ENCODE measurements at regions not wholly inside any gene's neighbourhood (a gene's known extent, or its start where the extent isn't known, plus 50 kb on each side); places are given as distances from the start of the nearest gene placed in this dataset.
"Not testable (repeated sequence)": the region's sequence is repeated elsewhere in the genome, so short reads cannot be mapped to it uniquely, and the experiment has no call there.

GRCh38 chr3:150232992-150233451 lies 175.1 kb upstream of the TSC22D2 start:
- ATAC-seq (ENCODE audit: low read depth) (no peak), DNase-seq (no peak)
- H3K9me3 ChIP-seq (ENCODE audit: control extremely low read depth in 1 of 3, control insufficient read depth in 2 of 3, insufficient read depth in 1 of 3, low read length in 2 of 3): no peaks in the 10 kb centered on the region
- POLR2A ChIA-PET: no interaction called here
- H3K4me1 ChIP-seq (ENCODE audit: control insufficient read depth in 2 of 2, insufficient read depth in 2 of 2, low read length in 2 of 2): no peaks in the 10 kb centered on the region
- H3K27me3 ChIP-seq (replicated peaks in 1 of 4; ENCODE audit: control extremely low read depth in 1 of 4, control insufficient read depth in 3 of 4, insufficient read depth in 4 of 4, low read length in 3 of 4): no peaks in the 10 kb centered on the region
- intact Hi-C loops (cut with micrococcal nuclease): no loop called here
- H3K9ac ChIP-seq (ENCODE audit: low read length): no peak overlapping the region
- CTCF ChIA-PET: interaction anchor here (1.2 kb wide), 1 partner anchor 9 kb away, joined by 3 read pairs; no protein-coding TSS in a partner anchor
- no peaks in the 10 kb centered on the region for H3K79me2 ChIP-seq (ENCODE audit: control insufficient read depth, insufficient read depth, low read length)
- no peaks in the 10 kb centered on the region for H3K36me3 ChIP-seq (replicated peaks in 1 of 2; ENCODE audit: control extremely low read depth in 1 of 2, control insufficient read depth in 1 of 2, extremely low read depth in 1 of 2, insufficient read depth in 2 of 2, low read length in 1 of 2)
- no peak overlapping the region for H3K27ac Mint-ChIP-seq
- no peak overlapping the region for H3K4me2 ChIP-seq (replicated peaks; ENCODE audit: low read depth, low read length, poor library complexity, severe bottlenecking)
- no peak for TF ChIP-seq EZH2 (IDR thresholded peaks at IDR 0.05; ENCODE audit: borderline replicate concordance, insufficient read depth, low read depth, low read length, poor library complexity, severe bottlenecking)
- TF ChIP-seq CTCF (IDR thresholded peaks at IDR 0.05): no peak
- peaks cover 3% of the 10 kb centered on the region for H3K27me3 Mint-ChIP-seq
- H2AFZ ChIP-seq (ENCODE audit: insufficient read depth, low read depth, low read length, poor library complexity, severe bottlenecking): no peak overlapping the region
- no peaks in the 10 kb centered on the region for H3K9me3 Mint-ChIP-seq (ENCODE audit: insufficient read depth)
- no peaks in the 10 kb centered on the region for H3K4me1 Mint-ChIP-seq
- H3K4me3 Mint-ChIP-seq: no peak overlapping the region
- H3K4me3 ChIP-seq (ENCODE audit: control extremely low read depth in 1 of 5, extremely low read depth in 1 of 5, insufficient read depth in 1 of 5, low read depth in 2 of 5, low read length in 4 of 5): no peak overlapping the region
- no peaks in the 10 kb centered on the region for H4K20me1 ChIP-seq (ENCODE audit: control insufficient read depth, insufficient read depth, low read length, poor library complexity, severe bottlenecking)
- no peak overlapping the region for H3K27ac ChIP-seq (ENCODE audit: low read length in 2 of 2)
- 94% methylated on average over 4 of the region's 4 CpGs for WGBS (ENCODE audit: insufficient coverage)

GRCh38 chr3:150230037-150230436 lies 178.1 kb upstream of the TSC22D2 start:
- no peak overlapping the region for H3K27ac Mint-ChIP-seq
- peaks cover 15% of the 10 kb centered on the region for H3K27me3 Mint-ChIP-seq
- POLR2A ChIA-PET: no interaction called here
- 92% methylated on average over 2 of the region's 5 CpGs for WGBS (ENCODE audit: insufficient coverage)
- Histone ChIP-seq H3K9me3 (ENCODE audit: control extremely low read depth in 1 of 3, control insufficient read depth in 2 of 3, insufficient read depth in 1 of 3, low read length in 2 of 3) (no peaks in the 10 kb centered on the region), H3K4me1 (ENCODE audit: control insufficient read depth in 2 of 2, insufficient read depth in 2 of 2, low read length in 2 of 2) (no peaks in the 10 kb centered on the region), H3K9ac (ENCODE audit: low read length) (no peak overlapping the region), H4K20me1 (ENCODE audit: control insufficient read depth, insufficient read depth, low read length, poor library complexity, severe bottlenecking) (no peaks in the 10 kb centered on the region), H3K4me2 (replicated peaks; ENCODE audit: low read depth, low read length, poor library complexity, severe bottlenecking) (no peak overlapping the region), H3K27me3 (replicated peaks in 1 of 4; ENCODE audit: control extremely low read depth in 1 of 4, control insufficient read depth in 3 of 4, insufficient read depth in 4 of 4, low read length in 3 of 4) (peaks cover 0 to 6% (median 1%) of the 10 kb centered on the region in 4 experiments), H3K36me3 (replicated peaks in 1 of 2; ENCODE audit: control extremely low read depth in 1 of 2, control insufficient read depth in 1 of 2, extremely low read depth in 1 of 2, insufficient read depth in 2 of 2, low read length in 1 of 2) (no peaks in the 10 kb centered on the region), H2AFZ (ENCODE audit: insufficient read depth, low read depth, low read length, poor library complexity, severe bottlenecking) (no peak overlapping the region), H3K4me3 (ENCODE audit: control extremely low read depth in 1 of 5, extremely low read depth in 1 of 5, insufficient read depth in 1 of 5, low read depth in 2 of 5, low read length in 4 of 5) (no peak overlapping the region), H3K27ac (ENCODE audit: low read length in 2 of 2) (no peak overlapping the region), H3K79me2 (ENCODE audit: control insufficient read depth, insufficient read depth, low read length) (no peaks in the 10 kb centered on the region)
- H3K4me3 Mint-ChIP-seq: no peak overlapping the region
- CTCF ChIA-PET: interaction anchor here (0.9 to 1.7 kb wide), 2 partner anchors 10 to 265 kb away, joined by 3 to 8 read pairs; no protein-coding TSS in a partner anchor
- TF ChIP-seq EZH2 (IDR thresholded peaks at IDR 0.05; ENCODE audit: borderline replicate concordance, insufficient read depth, low read depth, low read length, poor library complexity, severe bottlenecking) (no peak), CTCF (IDR thresholded peaks at IDR 0.05) (no peak)
- no peaks in the 10 kb centered on the region for H3K4me1 Mint-ChIP-seq
- H3K9me3 Mint-ChIP-seq (ENCODE audit: insufficient read depth): no peaks in the 10 kb centered on the region
- intact Hi-C loops (cut with micrococcal nuclease): no loop called here
- ATAC-seq (ENCODE audit: low read depth) (no peak), DNase-seq (no peak)

GRCh38 chr3:150228626-150229025 lies 179.5 kb upstream of the TSC22D2 start:
- POLR2A ChIA-PET; H3K4me2 ChIP-seq (replicated peaks; ENCODE audit: low read depth, low read length, poor library complexity, severe bottlenecking); H3K4me1 ChIP-seq (ENCODE audit: control insufficient read depth in 2 of 2, insufficient read depth in 2 of 2, low read length in 2 of 2); DNase-seq; H3K36me3 ChIP-seq (replicated peaks in 1 of 2; ENCODE audit: control extremely low read depth in 1 of 2, control insufficient read depth in 1 of 2, extremely low read depth in 1 of 2, insufficient read depth in 2 of 2, low read length in 1 of 2); H3K9ac ChIP-seq (ENCODE audit: low read length); CTCF ChIA-PET; ATAC-seq (ENCODE audit: low read depth); H3K27ac Mint-ChIP-seq; H3K9me3 Mint-ChIP-seq (ENCODE audit: insufficient read depth); H4K20me1 ChIP-seq (ENCODE audit: control insufficient read depth, insufficient read depth, low read length, poor library complexity, severe bottlenecking); H3K4me3 Mint-ChIP-seq; H3K27me3 ChIP-seq (replicated peaks in 1 of 4; ENCODE audit: control extremely low read depth in 1 of 4, control insufficient read depth in 3 of 4, insufficient read depth in 4 of 4, low read length in 3 of 4); H3K4me1 Mint-ChIP-seq; H3K79me2 ChIP-seq (ENCODE audit: control insufficient read depth, insufficient read depth, low read length); H3K27ac ChIP-seq (ENCODE audit: low read length in 2 of 2); H3K9me3 ChIP-seq (ENCODE audit: control extremely low read depth in 1 of 3, control insufficient read depth in 2 of 3, insufficient read depth in 1 of 3, low read length in 2 of 3); H2AFZ ChIP-seq (ENCODE audit: insufficient read depth, low read depth, low read length, poor library complexity, severe bottlenecking); H3K4me3 ChIP-seq (ENCODE audit: control extremely low read depth in 1 of 5, extremely low read depth in 1 of 5, insufficient read depth in 1 of 5, low read depth in 2 of 5, low read length in 4 of 5): not testable (repeated sequence)
- H3K27me3 Mint-ChIP-seq: peaks cover 25% of the 10 kb centered on the region
- WGBS (ENCODE audit: insufficient coverage): 100% methylated on average over 4 of the region's 6 CpGs
- intact Hi-C loops (cut with micrococcal nuclease): loop anchor here (5.0 kb wide), 1 partner anchor 269 kb away; no protein-coding TSS in a partner anchor
